K562 (cell line): ENCODE measurements at regions not wholly inside any gene's neighbourhood (a gene's known extent, or its start where the extent isn't known, plus 50 kb on each side); places are given as distances from the start of the nearest gene placed in this dataset.

Experiments used
- ATAC-seq: fragments of 200-7000 bp; cut with Tn5 transposase; 3 replicates; pipeline ENCODE4 v1.9.1; 2020; ENCODE audit warnings: moderate library complexity
- BruUV-seq: library from RNA; stranded (reverse); fragments of 400-500 nt; replicated peaks from 2 replicates; lab custom pipeline; 2021; lab: Mats Ljungman, UMichigan
- CTCF ChIA-PET: fragments of 300-600 bp; formaldehyde crosslinking; extraction: SDS; loops from one replicate; lab custom pipeline; 2021; ENCODE audit warnings: low intra/inter-chr PET ratio; lab: Yijun Ruan, JAX
- POLR2A ChIA-PET: fragments of 300-600, 350-650 bp; sonication (Branson Sonifier 250); formaldehyde crosslinking; extraction: SDS; loops from one replicate; lab custom pipeline; 2021; ENCODE audit warnings: antibody characterized with exemption, inconsistent platforms; lab: Yijun Ruan, JAX
- DNase-seq, 4 experiments: peaks; one replicate each; pipeline versions ENCODE4 v3.0.0 to v3.0.0-alpha.2; 2011 to 2018; ENCODE audit warnings: low spot score in 3 of 4, mixed read lengths in 3 of 4; ENCODE audit errors: extremely low read depth in 1 of 4
- FAIRE-seq: peaks from 2 replicates; lab custom pipeline; 2011; peaks lifted over from hg19 to GRCh38; lab: Jason Lieb, UNC
- H2AFZ ChIP-seq: 2 replicates; pipeline ENCODE4 v1.6.0; 2011; ENCODE audit warnings: low read depth, low read length, control low read depth, inconsistent platforms
- H3K27ac ChIP-seq: fragments of 200-600 bp; 3 replicates; pipeline ENCODE4 v1.8.0; 2011; ENCODE audit warnings: low read depth, mild to moderate bottlenecking, control low read depth, inconsistent platforms, low read length, moderate library complexity, mixed read lengths; ENCODE audit errors: extremely low read depth
- H3K27me3 ChIP-seq, 2 experiments: fragments of 300-600 bp in 1 of 2; 2 replicates in 1 of 2; 3 replicates in 1 of 2; pipeline versions ENCODE4 v1.6.0 to v1.8.0; 2011; ENCODE audit warnings: inconsistent platforms in 2 of 2, low read length in 2 of 2, mild to moderate bottlenecking in 1 of 2, mixed read lengths in 1 of 2, moderate library complexity in 1 of 2; ENCODE audit not compliant: control insufficient read depth in 2 of 2, insufficient read depth in 2 of 2
- H3K36me3 ChIP-seq: fragments of 300-600 bp; 3 replicates; pipeline ENCODE4 v1.8.0; 2011; ENCODE audit warnings: mild to moderate bottlenecking, low read length, inconsistent platforms; ENCODE audit not compliant: control insufficient read depth, insufficient read depth
- H3K4me1 ChIP-seq, 2 experiments: fragments of 200-600 bp in 1 of 2; replicated peaks in 1 of 2; 2 replicates in 1 of 2; 3 replicates in 1 of 2; pipeline versions ENCODE4 v1.5.1 to v1.8.0; 2011; ENCODE audit warnings: inconsistent platforms in 2 of 2, low read length in 2 of 2, mild to moderate bottlenecking in 1 of 2, mixed read lengths in 1 of 2, moderate library complexity in 1 of 2; ENCODE audit not compliant: control insufficient read depth in 2 of 2, insufficient read depth in 2 of 2
- H3K4me2 ChIP-seq: 2 replicates; pipeline ENCODE4 v1.6.1; 2011; ENCODE audit warnings: low read length, control low read depth, inconsistent platforms, mixed read lengths; ENCODE audit not compliant: insufficient read depth
- H3K4me3 ChIP-seq: fragments of 200-600 bp; sonication (generic), shearing (Covaris generic); 2 replicates; pipeline ENCODE4 v1.5.1; 2016; ENCODE audit warnings: control low read depth, inconsistent platforms
- H3K79me2 ChIP-seq: fragments of 200-600 bp; 3 replicates; pipeline ENCODE4 v1.8.0; 2011; ENCODE audit warnings: low read length, inconsistent platforms; ENCODE audit not compliant: control insufficient read depth, insufficient read depth
- H3K9ac ChIP-seq, 2 experiments: 2 replicates each; pipeline versions ENCODE4 v1.6.0 to v1.6.1; 2011; ENCODE audit warnings: low read depth in 2 of 2, low read length in 2 of 2, control low read depth in 1 of 2, inconsistent platforms in 1 of 2, mild to moderate bottlenecking in 1 of 2, mixed read lengths in 1 of 2; ENCODE audit not compliant: insufficient read depth in 1 of 2
- H3K9me1 ChIP-seq: one replicate; pipeline ENCODE4 v1.6.0; 2011; ENCODE audit warnings: inconsistent platforms, mild to moderate bottlenecking, low read length, moderate library complexity; ENCODE audit not compliant: control insufficient read depth, insufficient read depth
- H3K9me3 ChIP-seq: replicated peaks from 2 replicates; pipeline ENCODE4 v1.5.1; 2011; ENCODE audit warnings: low read depth, low read length, inconsistent platforms; ENCODE audit not compliant: control insufficient read depth, insufficient read depth
- H4K20me1 ChIP-seq: replicated peaks from 2 replicates; pipeline ENCODE4 v1.6.1; 2011; ENCODE audit warnings: low read length, inconsistent platforms, mixed read lengths; ENCODE audit not compliant: control insufficient read depth, insufficient read depth
- ARNT ChIP-seq, 2 experiments: fragments of 450-650 bp; IDR thresholded peaks; 2 replicates each; pipeline ENCODE4 v1.6.1; 2016; ENCODE audit warnings: mild to moderate bottlenecking in 1 of 2
- HIVEP1 ChIP-seq: fragments of 250-450 bp; sonication (Bioruptor Pico); IDR thresholded peaks from 2 replicates; pipeline ENCODE4 v1.4.0; 2020; ENCODE audit warnings: mild to moderate bottlenecking
- KDM1A ChIP-seq, 2 experiments: fragments of 450-650 bp; IDR thresholded peaks; 2 replicates each; pipeline ENCODE4 v1.6.1; 2016; ENCODE audit warnings: mild to moderate bottlenecking in 2 of 2
- KLF10 ChIP-seq: fragments of 250-450 bp; sonication (Bioruptor Pico); IDR thresholded peaks from 2 replicates; pipeline ENCODE4 v1.6.1; 2021; ENCODE audit warnings: matching md5 sums
- MYC ChIP-seq, 2 experiments: fragments of 250-450 bp in 1 of 2; sonication (Bioruptor Pico) in 1 of 2; IDR thresholded peaks; 2 replicates each; pipeline versions ENCODE4 v1.5.1 to v1.6.1; 2012 to 2021; ENCODE audit warnings: low read depth in 2 of 2, borderline replicate concordance in 1 of 2, improper control_type of control experiment in 1 of 2, low read length in 1 of 2, mild to moderate bottlenecking in 1 of 2, moderate library complexity in 1 of 2
- OTX1 ChIP-seq: fragments of 450-650 bp; formaldehyde crosslinking; IDR thresholded peaks from 2 replicates; pipeline ENCODE4 v1.4.0; 2022; ENCODE audit warnings: mild to moderate bottlenecking
- SMARCE1 ChIP-seq: fragments of 450-650 bp; IDR thresholded peaks from 2 replicates; pipeline ENCODE4 v1.7.1; 2016; ENCODE audit warnings: mild to moderate bottlenecking
- SP1 ChIP-seq: sonication (generic); formaldehyde crosslinking; IDR thresholded peaks from 2 replicates; pipeline ENCODE4 v1.8.1; 2022; ENCODE audit warnings: mild to moderate bottlenecking, missing genetic modification reagents
- SPI1 ChIP-seq: IDR thresholded peaks from 2 replicates; pipeline ENCODE4 v1.6.1; 2011; ENCODE audit warnings: low read depth, low read length, control low read depth, borderline replicate concordance
- TFAM ChIP-seq: fragments of 250-450 bp; sonication (Bioruptor Pico); conservative IDR thresholded peaks from 2 replicates; pipeline ENCODE4 v1.5.0; 2021; ENCODE audit warnings: mild to moderate bottlenecking, moderate library complexity
- ZKSCAN3 ChIP-seq: fragments of 250-450 bp; sonication (Bioruptor Pico); IDR thresholded peaks from 2 replicates; pipeline ENCODE4 v1.4.0; 2020
- ZNF639 ChIP-seq, 2 experiments: fragments of 200-800 bp in 1 of 2; sonication (Bioruptor generic) in 1 of 2; sonication (generic) in 1 of 2; formaldehyde crosslinking in 1 of 2; IDR thresholded peaks in 1 of 2; conservative IDR thresholded peaks in 1 of 2; 2 replicates each; pipeline versions ENCODE4 v1.5.0 to v1.6.1; 2016 to 2020; ENCODE audit warnings: missing compliant biosample characterization in 1 of 2, missing genetic modification characterization in 1 of 2, missing genetic modification reagents in 1 of 2
- WGBS: fragments of 100-300 bp; shearing (Covaris generic); methylation state at CpG from one replicate; pipeline ENCODE4 v1.1.6; 2016; ENCODE audit warnings: low coverage, mixed read lengths; ENCODE audit not compliant: insufficient coverage; ENCODE audit errors: missing lambda C conversion rate; 5-methylcytosine and 5-hydroxymethylcytosine counted together
- in situ Hi-C: fragments of 300-500 bp; cut with MboI; formaldehyde crosslinking; loops from 4 replicates; pipeline ENCODE4 v1.15.0; 2018; ENCODE audit warnings: inconsistent platforms, mixed read lengths
- intact Hi-C: fragments of 100-400 bp; cut with micrococcal nuclease; formaldehyde crosslinking; loops from 2 replicates; pipeline ENCODE4 v1.14.2; 2022

GRCh38 chr2:208579678-208580077, 173.1 kb downstream of the PTH2R start:
- H4K20me1 ChIP-seq, result no peaks in the 10 kb centered on the region
- H3K9ac ChIP-seq, result no peak overlapping the region
- no peak overlapping the region for H2AFZ ChIP-seq
- in situ Hi-C loops (no loop called here), intact Hi-C loops (no loop called here)
- H3K4me3 ChIP-seq, result no peak overlapping the region
- H3K27me3 ChIP-seq, result no peaks in the 10 kb centered on the region
- no TSS peak for BruUV-seq
- 17% methylated on average over 1 of the region's 1 CpG for WGBS
- no peak for FAIRE-seq
- no peak overlapping the region for H3K27ac ChIP-seq
- H3K9me3 ChIP-seq, result no peaks in the 10 kb centered on the region; the same call in none of the 2 replicates
- POLR2A ChIA-PET, result interaction anchor here (1.6 kb wide), 1 partner anchor 8 kb away, joined by 5 read pairs; no protein-coding TSS in a partner anchor
- TF ChIP-seq ZNF639 (CRISPR knock-in tag; conservative IDR thresholded peaks at IDR 0.05 in 1 of 2, IDR thresholded peaks at IDR 0.05 in 1 of 2) (no peak), KDM1A (IDR thresholded peaks at IDR 0.05) (peak; percentile 65 to 70; a peak in 3 of 4 replicates)
- no peaks in the 10 kb centered on the region for H3K4me1 ChIP-seq
- no peaks in the 10 kb centered on the region; the same call in 2 of the 3 replicates for H3K79me2 ChIP-seq
- peaks cover 2% of the 10 kb centered on the region; the same call in 1 of the 3 replicates for H3K36me3 ChIP-seq
- no peaks in the 10 kb centered on the region for H3K9me1 ChIP-seq
- no peak overlapping the region for H3K4me2 ChIP-seq
- CTCF ChIA-PET, result no interaction called here
- no peak for ATAC-seq
- DNase-seq, result no peak

- Histone ChIP-seq H3K27ac (no peak overlapping the region), H3K9me1 (no peaks in the 10 kb centered on the region), H2AFZ (no peak overlapping the region), H3K4me1 (no peaks in the 10 kb centered on the region), H3K9me3 (no peaks in the 10 kb centered on the region; the same call in none of the 2 replicates), H3K79me2 (no peaks in the 10 kb centered on the region; the same call in 2 of the 3 replicates), H3K4me3 (no peak overlapping the region), H4K20me1 (no peaks in the 10 kb centered on the region), H3K27me3 (no peaks in the 10 kb centered on the region), H3K9ac (no peak overlapping the region), H3K36me3 (no peaks in the 10 kb centered on the region), H3K4me2 (no peak overlapping the region)
- WGBS, result 61% methylated on average over 5 of the region's 5 CpGs
- ChIA-PET CTCF (no interaction called here), POLR2A (interaction anchor here (0.8 kb wide), 1 partner anchor 13 kb away, joined by 3 read pairs; no protein-coding TSS in a partner anchor)
- intact Hi-C loops (no loop called here), in situ Hi-C loops (no loop called here)
- no peak for ATAC-seq
- no TSS peak for BruUV-seq
- FAIRE-seq, result no peak
- TF ChIP-seq OTX1 (CRISPR knock-in tag), result no peak
- TF ChIP-seq ARNT (IDR thresholded peaks at IDR 0.05), result no peak
- no peak for TF ChIP-seq SMARCE1
- no peak for TF ChIP-seq KLF10 (CRISPR knock-in tag)
- TF ChIP-seq SPI1, result no peak
- TF ChIP-seq TFAM (CRISPR knock-in tag), result no peak
- no peak for TF ChIP-seq ZKSCAN3 (CRISPR knock-in tag)
- no peak for TF ChIP-seq MYC (IDR thresholded peaks at IDR 0.05; ENCODE audit: low read depth, low read length)
- TF ChIP-seq MYC (CRISPR knock-in tag; IDR thresholded peaks at IDR 0.05; ENCODE audit: borderline replicate concordance, low read depth), result no peak
- TF ChIP-seq HIVEP1 (CRISPR knock-in tag), result no peak
- TF ChIP-seq SP1 (CRISPR knock-in tag), result no peak
- no peak for DNase-seq
Measured at GRCh38 chr2:208584378-208584985, 177.9 kb downstream of the PTH2R start.
